DMS53 treated with DMSO at 0.1 percent for 48 hours (cell line): ENCODE measurements at regions not wholly inside any gene's neighbourhood (a gene's known extent, or its start where the extent isn't known, plus 50 kb on each side); places are given as distances from the start of the nearest gene placed in this dataset.
"Not testable (repeated sequence)": the region's sequence is repeated elsewhere in the genome, so short reads cannot be mapped to it uniquely, and the experiment has no call there.

Experiments used
- DNase-seq: peaks from one replicate; lab custom pipeline; 2025; ENCODE audit not compliant: unreplicated experiment; lab: John Stamatoyannopoulos, UW

GRCh38 chr16:75919664-75920063 is 193.4 kb upstream of the CPHXL start:
- no peak for DNase-seq

- no peak for DNase-seq
These were observed 195.0 kb upstream of the CPHXL start for GRCh38 chr16:75921281-75921680.

GRCh38 chr16:75922250-75922649 is 196.0 kb upstream of the CPHXL start:
- no peak for DNase-seq

- DNase-seq = no peak
These were observed 198.1 kb upstream of the CPHXL start for GRCh38 chr16:75924397-75924796.

GRCh38 chr16:75927810-75928209 is 201.5 kb upstream of the CPHXL start:
- DNase-seq = no peak

GRCh38 chr16:75928295-75928694 is 202.0 kb upstream of the CPHXL start:
- DNase-seq = no peak

GRCh38 chr16:75929046-75929445 is 202.8 kb upstream of the CPHXL start:
- DNase-seq = no peak

GRCh38 chr16:75931043-75931442 is 204.8 kb upstream of the CPHXL start:
- DNase-seq = no peak

- DNase-seq = no peak
These were observed 205.7 kb upstream of the CPHXL start for GRCh38 chr16:75931970-75932369.

- no peak for DNase-seq
These were observed 212.5 kb upstream of the CPHXL start for GRCh38 chr16:75938818-75939217.

- DNase-seq = no peak
These were observed 216.1 kb upstream of the CPHXL start for GRCh38 chr16:75942351-75942750.

- DNase-seq = no peak
These were observed 216.6 kb upstream of the CPHXL start for GRCh38 chr16:75942936-75943335.

- no peak for DNase-seq
These were observed 217.6 kb upstream of the CPHXL start for GRCh38 chr16:75943705-75944514.

GRCh38 chr16:75945916-75946457 is 219.7 kb upstream of the CPHXL start:
- no peak for DNase-seq

- no peak for DNase-seq
These were observed 221.4 kb upstream of the CPHXL start for GRCh38 chr16:75947626-75948239.

- no peak for DNase-seq
These were observed 222.2 kb upstream of the CPHXL start for GRCh38 chr16:75948441-75948840.

GRCh38 chr16:75948886-75949285 is 222.6 kb upstream of the CPHXL start:
- DNase-seq = no peak

- DNase-seq = no peak
These were observed 225.8 kb upstream of the CPHXL start for GRCh38 chr16:75952124-75952523.

GRCh38 chr16:75957870-75958269 is 231.6 kb upstream of the CPHXL start:
- no peak for DNase-seq

GRCh38 chr16:75965504-75966374 is 239.4 kb upstream of the CPHXL start:
- DNase-seq = no peak

- not testable (repeated sequence) for DNase-seq
These were observed 242.8 kb upstream of the CPHXL start for GRCh38 chr16:75969120-75969519.
